Activated T-helper 1 cell treated with Interleukin-2 at 50 U/mL for 16 hours (primary cell): ENCODE measurements at regions not wholly inside any gene's neighbourhood (a gene's known extent, or its start where the extent isn't known, plus 50 kb on each side); places are given as distances from the start of the nearest gene placed in this dataset.

Source experiments
- DNase-seq: peaks from one replicate; pipeline ENCODE4 v3.0.0-alpha.2; 2020; ENCODE audit warnings: low read depth

- no peak for DNase-seq
Measured at GRCh38 chr10:123409426-123409825, 255.2 kb downstream of the BUB3 start.

- no peak for DNase-seq
Measured at GRCh38 chr10:123409884-123410283, 255.7 kb downstream of the BUB3 start.

- no peak for DNase-seq
Measured at GRCh38 chr10:123413353-123413752, 252.8 kb upstream of the GPR26 start.

GRCh38 chr10:123415523-123415922 is 250.6 kb upstream of the GPR26 start:
- no peak for DNase-seq

- DNase-seq: no peak
Measured at GRCh38 chr10:123417414-123417813, 248.7 kb upstream of the GPR26 start.

- no peak for DNase-seq
Measured at GRCh38 chr10:123421461-123421860, 244.7 kb upstream of the GPR26 start.

- DNase-seq: no peak
Measured at GRCh38 chr10:123422261-123422660, 243.9 kb upstream of the GPR26 start.

DNA sequence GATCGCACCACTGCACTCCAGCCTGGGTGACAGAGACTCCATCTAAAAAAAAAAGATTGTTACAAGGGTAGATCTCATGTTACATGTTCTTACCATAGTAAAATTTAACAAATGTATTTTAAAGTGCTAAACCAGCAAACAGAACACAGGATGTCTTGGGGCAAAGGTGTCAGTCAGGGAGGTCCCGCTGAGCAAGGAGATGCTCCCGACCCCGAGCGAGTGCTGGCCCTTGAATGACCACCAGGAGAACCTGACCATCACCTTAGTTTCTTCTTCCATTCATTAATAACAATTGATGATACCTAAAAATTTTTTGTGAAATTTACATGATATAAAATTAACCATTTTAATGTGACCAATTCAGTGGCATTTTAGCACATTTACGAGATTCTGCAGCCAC is 241.6 kb upstream of the GPR26 start:
- no peak for DNase-seq

- DNase-seq: no peak
Measured at GRCh38 chr10:123425680-123426079, 240.5 kb upstream of the GPR26 start.

GRCh38 chr10:123427165-123427786 is 238.9 kb upstream of the GPR26 start:
- DNase-seq: no peak

GRCh38 chr10:123428391-123428790 is 237.8 kb upstream of the GPR26 start:
- no peak for DNase-seq

DNA sequence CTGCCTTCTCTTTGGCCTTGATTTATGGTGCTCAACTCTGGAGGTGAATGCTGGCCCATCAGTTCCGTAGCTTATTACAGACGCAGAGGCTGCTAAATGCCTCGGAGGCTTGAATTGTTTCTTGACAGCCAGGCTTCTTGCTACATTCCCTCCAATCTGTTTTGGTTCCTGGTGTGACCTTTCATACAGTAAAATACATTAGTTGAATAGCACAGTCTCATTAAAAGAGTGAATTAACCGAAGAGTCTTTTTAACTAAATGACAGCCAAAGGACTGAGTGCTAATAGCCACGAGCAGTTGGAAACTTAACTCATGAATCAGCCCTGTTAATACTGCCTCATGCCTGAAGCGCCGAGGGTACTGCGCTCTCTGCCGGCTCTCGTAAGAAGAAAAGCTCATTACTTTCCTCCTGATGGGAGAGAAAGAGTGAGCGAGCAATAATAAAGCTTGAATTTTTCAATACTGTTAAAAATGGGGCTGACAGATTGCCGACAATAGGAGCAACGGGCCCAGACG is 236.4 kb upstream of the GPR26 start:
- DNase-seq: no peak

GRCh38 chr10:123433539-123433938 is 232.6 kb upstream of the GPR26 start:
- DNase-seq: no peak

DNA sequence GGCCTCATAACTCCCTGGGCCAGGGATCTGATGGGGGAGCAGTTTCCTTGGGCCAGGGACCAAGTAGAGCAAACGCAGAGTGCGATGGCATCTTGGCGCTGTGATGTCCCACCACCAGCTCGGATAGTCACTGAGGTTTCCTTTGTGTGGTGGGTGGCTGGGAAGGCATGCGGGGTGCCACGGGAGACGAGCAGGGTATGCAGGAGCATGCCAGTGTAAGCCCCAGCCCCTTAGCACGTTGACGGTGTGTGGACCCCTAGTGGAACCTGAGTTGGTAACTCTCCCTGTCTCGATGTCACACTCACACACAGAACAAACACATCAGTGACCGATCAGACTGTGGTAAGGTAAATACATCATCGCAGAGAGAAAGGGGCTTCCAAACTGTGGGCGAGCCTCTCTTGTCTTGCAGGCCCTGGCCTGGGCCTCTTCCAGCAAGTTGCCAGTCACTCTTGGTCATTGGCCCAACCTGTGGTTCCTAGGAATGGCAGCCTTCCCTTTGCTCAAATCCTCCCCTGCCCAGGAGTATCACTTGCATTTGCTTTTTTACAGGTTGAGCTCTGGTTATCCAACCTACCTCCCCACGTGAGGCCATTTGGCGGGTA is 231.6 kb upstream of the GPR26 start:
- DNase-seq: no peak

GRCh38 chr10:123442901-123443300 is 223.3 kb upstream of the GPR26 start:
- DNase-seq: no peak

GRCh38 chr10:123443924-123444323 is 222.2 kb upstream of the GPR26 start:
- no peak for DNase-seq

DNA sequence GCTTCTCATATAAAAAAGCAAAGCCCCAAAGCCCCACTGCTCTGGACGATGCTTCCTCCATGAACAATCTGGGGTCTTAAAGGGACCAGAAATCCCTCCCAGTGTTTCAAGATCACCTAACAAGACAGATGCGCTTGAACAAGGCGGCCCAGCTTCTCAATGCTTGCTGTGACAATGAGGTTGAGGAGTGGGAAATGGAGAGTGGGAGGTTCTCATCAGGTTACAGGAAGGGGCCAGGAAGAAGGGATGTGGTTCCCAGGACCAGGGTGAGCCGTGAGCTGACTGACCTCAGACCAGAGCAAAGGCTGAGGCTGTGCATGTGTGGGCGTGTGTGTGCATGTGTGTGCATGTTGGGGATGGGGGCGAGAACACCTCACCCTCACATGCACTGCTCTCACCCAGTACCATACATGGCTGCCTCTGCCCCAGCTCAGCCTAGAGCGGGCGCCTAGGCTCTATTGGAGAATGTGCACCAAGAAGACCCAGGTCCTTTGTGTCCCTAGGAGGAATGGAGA is 220.8 kb upstream of the GPR26 start:
- DNase-seq: no peak

GRCh38 chr10:123446449-123447156 is 219.6 kb upstream of the GPR26 start:
- DNase-seq: no peak

DNA sequence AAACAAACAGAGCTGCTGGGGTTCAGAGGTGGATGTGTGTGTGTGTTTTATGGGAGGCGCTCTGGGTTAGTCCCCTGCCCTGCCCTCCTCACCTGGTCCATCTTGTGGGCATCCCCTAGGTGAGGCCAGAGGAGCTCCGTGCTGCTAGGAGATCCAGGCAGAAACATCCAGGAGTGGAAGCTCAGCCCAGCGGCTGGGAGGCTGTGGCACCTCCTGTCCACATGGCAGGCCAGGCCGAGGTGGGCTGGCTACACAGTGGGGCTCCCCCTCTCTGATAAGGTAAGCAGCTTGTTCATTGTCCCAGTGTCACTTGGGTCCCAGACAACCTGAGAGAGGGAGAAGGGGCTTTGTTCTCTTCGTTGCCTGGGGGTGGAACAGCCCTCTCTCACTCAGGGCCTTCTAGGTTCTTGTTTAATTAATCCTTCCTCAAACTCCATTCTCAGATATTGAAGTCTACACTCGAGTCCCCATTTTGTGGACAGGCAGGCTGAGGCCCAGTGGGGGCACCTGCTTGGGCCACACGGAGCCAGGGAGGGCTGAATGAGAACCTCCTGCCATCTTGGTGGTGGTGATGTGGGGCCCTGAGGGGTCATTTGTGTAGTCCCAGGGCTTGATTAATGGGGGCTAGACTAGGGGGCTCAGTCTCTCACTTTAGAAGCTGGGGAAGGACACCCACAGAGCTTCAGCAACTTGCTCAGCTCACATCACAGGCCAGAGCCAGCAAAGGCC is 216.8 kb upstream of the GPR26 start:
- DNase-seq: no peak

- no peak for DNase-seq
Measured at GRCh38 chr10:123450956-123451605, 215.1 kb upstream of the GPR26 start.

GRCh38 chr10:123451618-123452245 is 214.4 kb upstream of the GPR26 start:
- no peak for DNase-seq
